ENCODE measurements at regions not wholly inside any gene's neighbourhood (a gene's known extent, or its start where the extent isn't known, plus 50 kb on each side); places are given as distances from the start of the nearest gene placed in this dataset.

GRCh38 chr2:122219504-122219903, 464.1 kb downstream of the TSN start:
- TF ChIP-seq CTCF (IDR thresholded peaks at IDR 0.05) (no peak), POLR2A (IDR thresholded peaks at IDR 0.05) (no peak)

All from body of pancreas (tissue), 4 donors.